HTR-8/SVneo (cell line): ENCODE measurements at regions not wholly inside any gene's neighbourhood (a gene's known extent, or its start where the extent isn't known, plus 50 kb on each side); places are given as distances from the start of the nearest gene placed in this dataset.

Experiments used
- DNase-seq: peaks from one replicate; pipeline ENCODE4 v3.0.0; 2011; ENCODE audit warnings: low spot score, mixed read lengths; ENCODE audit not compliant: insufficient read length
- FAIRE-seq: peaks from 2 replicates; lab custom pipeline; 2011; peaks lifted over from hg19 to GRCh38; lab: Jason Lieb, UNC

GRCh38 chr6:113394729-113395128 lies 462.4 kb upstream of the MARCKS start:
- FAIRE-seq = no peak
- no peak for DNase-seq

DNA sequence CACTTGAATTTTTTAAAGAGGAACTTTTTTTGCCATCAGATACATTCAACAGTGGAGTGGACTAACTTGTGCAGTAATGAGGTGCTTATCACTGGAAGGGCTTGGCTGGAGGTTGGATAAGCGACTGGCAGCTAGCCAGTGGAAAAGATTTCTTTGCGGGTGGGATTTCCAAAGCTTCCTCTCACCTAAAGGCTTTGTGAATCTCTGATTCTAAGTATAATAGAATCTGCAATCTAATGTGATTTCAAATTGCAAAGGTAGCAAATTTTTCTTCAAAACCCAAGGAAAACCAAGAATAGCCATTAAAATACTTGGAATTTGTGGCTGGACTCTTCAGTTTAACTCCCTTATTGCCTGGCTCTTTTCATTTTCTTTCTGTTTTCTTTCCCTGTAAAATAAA lies 460.4 kb upstream of the MARCKS start:
- no peak for FAIRE-seq

GRCh38 chr6:113397236-113397635 lies 459.9 kb upstream of the MARCKS start:
- no peak for FAIRE-seq

More for the DNA sequence above, 460.4 kb upstream of the MARCKS start:
- no peak for DNase-seq

DNA sequence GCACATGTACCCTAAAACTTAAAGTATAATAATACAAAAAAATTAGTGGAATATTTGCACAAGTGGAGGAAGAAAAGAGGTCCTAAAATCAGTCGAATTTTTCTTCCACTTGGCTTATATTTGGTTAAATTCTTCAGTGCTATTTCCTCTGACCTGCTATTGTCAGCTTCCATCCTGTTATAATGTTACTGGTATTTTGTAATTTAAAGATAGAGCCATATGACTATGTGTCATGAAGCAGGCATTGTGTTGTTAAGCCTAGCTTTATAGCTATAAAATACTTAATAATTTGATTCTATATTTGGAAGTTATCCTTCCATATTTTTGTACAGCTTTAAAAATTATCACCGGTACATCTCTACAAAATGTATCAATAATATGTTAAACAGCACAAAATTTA lies 455.9 kb upstream of the MARCKS start:
- no peak for DNase-seq
- FAIRE-seq = no peak

More at GRCh38 chr6:113397236-113397635, 459.9 kb upstream of the MARCKS start:
- DNase-seq = no peak

GRCh38 chr6:113402544-113402943 lies 454.6 kb upstream of the MARCKS start:
- DNase-seq (no peak), FAIRE-seq (no peak)

DNA sequence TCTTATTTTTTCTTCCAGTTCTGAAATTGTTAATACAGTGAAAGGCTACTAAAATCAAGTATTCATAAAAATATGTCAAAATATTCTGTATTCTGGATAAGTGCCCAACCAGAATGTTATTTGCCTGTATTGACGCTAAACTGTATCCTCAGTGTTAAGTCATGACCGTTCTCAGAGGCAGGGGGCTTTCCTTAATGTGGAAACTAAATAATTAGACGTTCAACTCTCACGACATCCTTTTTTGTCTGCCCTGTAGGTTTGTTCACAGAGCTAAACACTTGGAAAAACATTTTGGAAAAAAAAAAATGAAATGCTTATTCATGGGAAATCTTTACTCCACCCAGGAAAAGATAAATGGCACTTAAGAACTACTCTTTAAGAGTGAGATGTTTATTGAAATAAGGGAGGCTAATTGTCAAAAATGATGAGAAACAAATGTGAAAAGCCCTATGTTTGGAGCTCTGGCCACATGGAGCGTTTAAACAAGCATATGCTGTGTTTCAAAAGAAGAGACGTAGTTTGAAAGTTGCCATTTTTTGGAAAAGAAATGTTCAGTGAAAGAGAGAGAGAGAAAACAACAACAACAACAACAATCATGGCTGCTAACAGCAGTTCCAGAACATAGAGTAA lies 453.1 kb upstream of the MARCKS start:
- DNase-seq (no peak), FAIRE-seq (no peak)

- DNase-seq (no peak), FAIRE-seq (no peak)
Measured at GRCh38 chr6:113405326-113406047, 451.7 kb upstream of the MARCKS start.

- no peak for FAIRE-seq
- no peak for DNase-seq
Measured at GRCh38 chr6:113406048-113406695, 451.0 kb upstream of the MARCKS start.

GRCh38 chr6:113411011-113411410 lies 446.1 kb upstream of the MARCKS start:
- FAIRE-seq (no peak), DNase-seq (no peak)

GRCh38 chr6:113412589-113413357 lies 444.4 kb upstream of the MARCKS start:
- FAIRE-seq (no peak), DNase-seq (no peak)

DNA sequence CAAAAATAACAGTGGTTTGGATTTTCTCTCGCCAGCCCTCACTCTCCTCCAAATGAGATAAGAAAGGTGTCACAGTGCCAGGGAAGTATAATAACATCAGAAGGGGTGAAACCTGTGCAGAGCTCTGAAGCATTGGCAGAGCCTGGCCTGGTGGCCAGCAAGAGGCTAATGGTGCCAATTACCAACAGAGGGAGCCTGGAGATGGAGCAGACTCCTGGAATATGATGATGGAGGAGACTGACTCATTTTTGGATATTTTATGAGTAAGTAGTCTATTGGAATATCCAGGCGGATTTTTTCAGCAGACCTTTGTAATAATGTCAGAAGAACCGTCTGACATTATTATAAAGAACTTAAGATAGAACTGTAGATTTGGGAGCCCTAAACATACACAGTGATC lies 442.6 kb upstream of the MARCKS start:
- FAIRE-seq = no peak
- peak; percentile 29 for DNase-seq

GRCh38 chr6:113416170-113416569 lies 441.0 kb upstream of the MARCKS start:
- no peak for FAIRE-seq
- no peak for DNase-seq

GRCh38 chr6:113420290-113420689 lies 436.9 kb upstream of the MARCKS start:
- FAIRE-seq (no peak), DNase-seq (no peak)

DNA sequence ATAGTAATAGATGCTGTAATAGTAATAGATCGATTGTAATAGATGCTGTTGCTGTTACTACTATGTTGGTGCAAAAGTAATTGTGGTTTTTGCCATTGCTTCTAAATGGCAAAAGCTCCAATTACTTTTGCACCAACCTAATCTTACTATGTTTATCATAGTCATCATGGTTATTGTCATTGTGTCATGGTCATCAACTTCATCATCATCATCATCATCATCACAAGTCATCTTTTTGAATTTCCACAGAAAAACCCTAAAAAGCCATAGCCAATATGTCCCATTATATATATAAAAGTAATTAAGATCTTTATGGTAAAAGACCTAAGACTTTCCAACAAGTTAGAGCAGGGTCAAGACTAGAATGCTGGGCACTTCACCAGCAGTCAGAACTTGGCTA lies 435.1 kb upstream of the MARCKS start:
- DNase-seq = no peak

DNA sequence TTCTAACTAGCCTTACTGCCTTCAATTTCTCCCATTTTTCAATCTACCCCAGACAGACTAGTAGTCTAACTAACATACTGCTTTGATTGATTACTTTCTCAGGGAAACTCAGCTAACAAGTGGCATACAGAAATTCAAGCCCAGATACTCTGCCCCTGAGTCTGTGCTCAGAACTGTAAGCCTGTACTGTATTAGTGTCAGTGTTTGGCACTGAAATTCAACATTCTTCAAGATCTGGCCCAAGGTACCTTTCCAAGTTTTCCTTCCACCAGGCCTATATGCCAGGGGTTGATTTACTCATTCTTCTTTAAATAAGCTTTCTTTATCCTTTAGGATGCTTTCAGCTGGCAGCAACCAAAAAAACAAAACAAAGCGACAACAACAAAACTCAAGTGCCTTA lies 433.2 kb upstream of the MARCKS start:
- DNase-seq (no peak), FAIRE-seq (no peak)

More for the DNA sequence above, 435.1 kb upstream of the MARCKS start:
- no peak for FAIRE-seq

DNA sequence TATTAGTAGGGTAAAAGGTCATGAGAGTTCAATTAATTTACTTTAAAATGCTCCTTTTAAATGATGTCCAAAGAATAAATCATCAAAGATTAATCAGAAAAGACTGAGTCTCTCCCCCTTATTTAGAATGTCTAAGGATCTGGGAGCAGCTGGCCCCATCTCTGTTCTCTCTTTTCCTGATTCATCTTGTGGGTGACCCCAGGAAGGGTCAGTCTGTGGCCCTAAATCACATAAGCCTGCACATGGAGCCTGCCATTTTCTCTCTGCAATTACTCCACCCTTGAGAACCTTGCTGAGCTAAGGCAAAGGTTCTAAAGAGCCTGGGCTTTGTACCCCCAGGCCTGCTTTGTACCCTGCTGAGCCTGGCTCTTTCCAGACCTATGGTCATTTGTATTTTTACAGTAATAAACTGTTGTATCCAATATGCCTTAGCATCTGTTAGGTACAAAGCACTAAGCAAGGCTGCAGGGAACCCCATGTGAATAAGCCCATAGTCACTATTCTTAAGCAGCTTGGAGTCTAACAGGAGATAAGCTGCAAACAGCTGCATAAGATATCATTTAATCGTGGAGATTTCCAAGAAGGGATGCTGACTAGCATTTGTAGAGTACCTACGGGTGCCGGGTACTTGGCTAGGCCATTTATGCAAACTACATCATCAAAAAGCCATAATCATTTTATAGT lies 431.0 kb upstream of the MARCKS start:
- no peak for DNase-seq
- FAIRE-seq = no peak

DNA sequence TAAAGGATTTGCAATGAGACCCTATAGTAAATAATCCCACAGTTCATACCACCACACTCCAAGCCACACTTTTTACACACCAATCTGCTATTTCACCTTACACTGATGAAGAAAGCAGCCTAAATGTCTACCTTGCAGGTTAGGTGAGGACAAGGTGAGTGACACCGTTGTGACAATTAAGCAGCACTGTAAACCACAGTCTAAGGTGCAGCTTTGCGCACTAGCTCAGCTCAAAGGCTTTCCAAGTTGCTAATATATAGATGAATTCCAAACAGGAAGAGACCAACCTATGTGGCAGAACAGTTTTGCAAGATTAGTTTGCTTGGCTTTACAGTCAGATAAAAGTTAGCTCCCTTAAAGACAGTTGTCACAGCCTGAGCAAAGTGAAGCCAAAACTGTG lies 429.5 kb upstream of the MARCKS start:
- no peak for FAIRE-seq
- no peak for DNase-seq

DNA sequence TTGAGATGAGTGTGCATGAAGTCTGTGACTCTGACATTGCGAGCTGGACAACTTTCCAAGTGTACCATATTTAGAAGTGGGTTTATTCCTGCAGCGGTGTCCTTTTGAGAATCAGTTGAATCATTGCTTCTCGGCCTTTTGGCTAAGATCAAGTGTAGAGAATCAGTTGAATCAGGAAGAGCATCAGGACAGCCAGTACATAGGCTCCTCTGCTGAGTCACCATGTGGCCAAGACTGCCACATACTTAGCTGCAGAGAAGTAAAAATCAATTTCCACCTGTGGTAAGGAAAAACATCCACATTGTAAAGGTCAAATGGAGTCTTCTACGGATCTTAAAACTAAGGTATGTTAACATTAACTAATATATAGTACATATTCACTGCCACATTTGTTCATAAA lies 428.4 kb upstream of the MARCKS start:
- DNase-seq = no peak
- FAIRE-seq = no peak

DNA sequence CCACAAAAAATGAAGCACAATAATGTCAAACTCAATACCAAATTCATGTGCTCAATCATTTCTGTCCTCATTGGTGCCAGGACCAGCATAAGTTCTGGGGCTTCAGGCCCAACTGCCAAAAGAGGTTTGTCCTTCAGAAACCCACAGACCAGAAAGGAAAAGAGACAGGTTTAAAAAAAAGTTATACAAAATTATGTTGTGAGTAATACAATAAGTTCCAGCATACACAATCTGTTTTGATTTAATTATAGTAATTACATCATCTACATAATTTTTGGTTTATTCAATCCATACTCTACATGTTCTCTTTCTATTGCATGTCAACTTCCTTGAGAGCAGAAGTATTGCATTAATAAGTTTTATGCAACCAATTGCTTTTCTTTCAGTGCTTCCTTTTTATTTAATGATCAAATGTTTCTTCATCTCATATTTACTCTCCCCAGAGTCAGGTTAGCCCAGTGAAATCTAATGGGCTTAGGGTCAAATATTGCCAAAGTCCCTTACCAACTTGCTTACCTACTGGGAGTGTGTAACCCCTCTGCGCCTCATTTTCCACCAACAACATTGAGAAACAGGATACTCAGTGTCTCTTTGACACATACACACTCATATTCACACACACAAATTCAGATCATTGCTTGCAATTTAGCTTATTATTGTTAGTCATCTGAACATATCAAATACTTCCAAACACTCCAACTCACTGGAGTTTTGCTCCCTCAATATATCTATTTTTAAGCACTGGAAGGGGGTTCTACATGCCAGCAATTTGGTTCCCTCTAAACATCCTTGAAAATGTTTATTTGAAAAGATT lies 424.4 kb upstream of the MARCKS start:
- no peak for DNase-seq
- FAIRE-seq = no peak
